Activated CD8-positive, alpha-beta memory T cell treated with anti-CD3 and anti-CD28 coated beads, Interleukin-2, amount 10 ng/mL, durations not matched to agents 7 days and 5 days (primary cell): ENCODE measurements at regions not wholly inside any gene's neighbourhood (a gene's known extent, or its start where the extent isn't known, plus 50 kb on each side); places are given as distances from the start of the nearest gene placed in this dataset.

ENCODE experiments used
- ATAC-seq: fragments of 150-1000 bp; cut with Tn5 transposase; one replicate; pipeline ENCODE4 v1.10.0; 2021; ENCODE audit warnings: moderate library complexity
- CTCF ChIA-PET: fragments of 350-600 bp; sonication (Branson Sonifier 250); formaldehyde crosslinking; loops from one replicate; lab custom pipeline; 2021; ENCODE audit warnings: antibody characterized with exemption; lab: Charles Lee
- DNase-seq: peaks from one replicate; pipeline ENCODE4 v3.0.0-alpha.2; 2020
- H3K27ac Mint-ChIP-seq: one replicate; pipeline ENCODE4 v1.8.0; 2021; ENCODE audit warnings: mild to moderate bottlenecking, mixed read lengths
- H3K27me3 Mint-ChIP-seq: one replicate; pipeline ENCODE4 v1.8.0; 2021; ENCODE audit warnings: mixed read lengths
- H3K36me3 Mint-ChIP-seq: one replicate; pipeline ENCODE4 v1.8.0; 2021; ENCODE audit warnings: mild to moderate bottlenecking, mixed read lengths
- H3K4me1 Mint-ChIP-seq: one replicate; pipeline ENCODE4 v1.8.0; 2021; ENCODE audit warnings: mixed read lengths
- H3K4me3 Mint-ChIP-seq: one replicate; pipeline ENCODE4 v1.8.0; 2021; ENCODE audit warnings: mild to moderate bottlenecking, moderate library complexity, mixed read lengths
- H3K9me3 Mint-ChIP-seq: one replicate; pipeline ENCODE4 v1.8.0; 2022; ENCODE audit warnings: low read depth, mixed read lengths

DNA sequence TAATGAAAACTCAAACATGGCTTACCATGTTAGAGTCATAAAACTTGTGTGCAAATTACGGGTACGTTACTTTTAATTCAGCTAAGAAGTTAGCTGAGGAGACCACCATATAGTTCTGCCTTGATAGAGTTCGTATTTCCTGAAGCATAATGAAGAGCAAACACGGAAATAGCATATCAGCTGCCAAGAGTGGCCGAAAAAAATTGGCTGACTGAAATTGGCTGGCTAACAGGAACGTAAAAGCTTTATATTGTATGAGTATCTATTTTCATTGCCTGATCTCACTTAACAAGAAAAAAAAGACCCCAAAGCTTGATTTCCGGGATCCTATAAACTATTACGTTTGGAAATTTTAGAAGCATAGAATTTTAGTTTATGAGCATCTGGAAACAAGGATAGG is 1222.9 kb downstream of the ZPLD1 start:
- no peak overlapping the region for H3K27ac Mint-ChIP-seq
- no peaks in the 10 kb centered on the region for H3K4me1 Mint-ChIP-seq
- CTCF ChIA-PET = no interaction called here
- H3K27me3 Mint-ChIP-seq = no peaks in the 10 kb centered on the region
- no peak overlapping the region for H3K4me3 Mint-ChIP-seq
- DNase-seq (no peak), ATAC-seq (no peak)
- H3K36me3 Mint-ChIP-seq = no peaks in the 10 kb centered on the region
- no peaks in the 10 kb centered on the region for H3K9me3 Mint-ChIP-seq

DNA sequence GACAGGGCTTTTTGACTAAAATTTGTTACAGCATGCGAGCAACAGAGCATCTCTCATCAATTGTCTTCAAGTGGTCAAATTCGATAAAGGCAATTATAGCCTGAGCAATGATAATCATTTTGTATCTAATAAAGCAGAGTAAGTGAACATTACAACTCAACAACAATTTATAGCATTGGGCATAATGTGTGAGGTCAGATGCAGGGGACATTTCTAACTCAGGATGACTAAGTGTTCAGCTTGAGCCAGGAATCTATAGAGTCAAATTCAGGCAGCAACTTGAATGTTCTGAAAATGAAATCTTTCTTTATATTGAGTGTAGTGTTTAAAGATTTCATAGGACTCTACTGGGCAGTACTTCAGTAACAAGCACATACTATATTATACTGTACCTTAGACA is 1226.0 kb downstream of the ZPLD1 start:
- no peaks in the 10 kb centered on the region for H3K27me3 Mint-ChIP-seq
- H3K4me3 Mint-ChIP-seq = no peak overlapping the region
- H3K9me3 Mint-ChIP-seq = peaks cover 4% of the 10 kb centered on the region
- no peak for DNase-seq
- H3K27ac Mint-ChIP-seq = no peak overlapping the region
- H3K4me1 Mint-ChIP-seq = no peaks in the 10 kb centered on the region
- CTCF ChIA-PET = no interaction called here
- no peaks in the 10 kb centered on the region for H3K36me3 Mint-ChIP-seq
- ATAC-seq = no peak

DNA sequence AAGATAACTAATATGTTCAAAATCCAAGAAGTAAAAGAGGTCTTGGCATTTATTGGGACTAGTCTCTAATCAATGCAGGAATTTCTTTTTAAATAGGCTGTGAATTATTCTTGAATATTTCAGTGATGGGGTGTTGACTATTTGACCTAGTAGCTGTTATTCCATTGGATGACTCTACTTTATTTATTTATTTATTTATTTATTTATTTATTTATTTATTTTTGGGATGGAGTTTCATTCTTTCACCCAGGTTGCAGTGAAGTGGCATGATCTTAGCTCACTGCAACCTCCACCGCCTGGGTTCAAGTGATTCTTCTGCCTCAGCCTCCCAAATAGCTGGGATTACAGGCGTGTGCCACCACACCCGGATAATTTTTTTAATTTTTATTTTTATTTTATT is 1227.8 kb downstream of the ZPLD1 start:
- no peak overlapping the region for H3K27ac Mint-ChIP-seq
- H3K36me3 Mint-ChIP-seq = no peaks in the 10 kb centered on the region
- H3K4me3 Mint-ChIP-seq = no peak overlapping the region
- no peak for DNase-seq
- ATAC-seq = no peak
- CTCF ChIA-PET = no interaction called here
- H3K9me3 Mint-ChIP-seq = peaks cover 4% of the 10 kb centered on the region
- H3K27me3 Mint-ChIP-seq = no peaks in the 10 kb centered on the region
- no peaks in the 10 kb centered on the region for H3K4me1 Mint-ChIP-seq

DNA sequence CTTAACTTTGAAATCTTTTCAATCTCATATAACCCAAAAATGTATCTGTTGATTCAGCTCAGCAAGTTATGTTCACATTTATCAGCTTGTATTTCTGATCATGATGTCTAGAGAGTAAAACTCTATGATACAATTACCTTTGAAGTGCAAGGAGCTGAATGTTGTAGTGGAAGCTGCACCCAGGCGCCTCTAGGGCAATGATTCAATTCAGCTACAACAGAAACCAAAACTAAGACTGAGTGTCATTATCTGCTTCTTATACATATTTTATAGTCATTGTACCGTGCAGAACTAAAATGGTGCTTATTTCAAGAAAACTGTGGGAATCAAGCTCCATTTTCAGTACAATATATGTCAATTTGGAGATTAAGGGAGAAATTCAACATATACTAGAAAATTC is 1237.5 kb downstream of the ZPLD1 start:
- H3K4me3 Mint-ChIP-seq = no peak overlapping the region

DNA sequence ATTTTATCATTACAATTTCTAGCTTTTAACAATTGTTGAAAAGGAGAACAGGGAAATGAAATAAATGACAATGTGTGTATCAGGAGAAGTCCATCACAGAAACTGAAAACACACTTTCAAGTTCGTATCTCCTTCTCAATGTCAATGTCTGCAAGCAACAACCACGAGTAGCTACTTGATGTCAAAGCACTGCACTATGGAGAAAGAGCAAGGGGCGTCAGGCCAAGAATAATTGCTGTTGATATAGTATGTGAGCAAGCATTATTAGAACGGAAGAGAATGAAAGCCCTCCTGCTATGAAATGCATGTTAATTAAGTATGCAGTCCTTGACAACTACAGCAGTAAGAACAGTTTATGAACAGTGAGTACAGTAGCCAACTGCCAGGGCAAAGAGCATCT is 1250.1 kb downstream of the ZPLD1 start:
- ATAC-seq = no peak
- no peaks in the 10 kb centered on the region for H3K4me1 Mint-ChIP-seq
- DNase-seq = no peak
- CTCF ChIA-PET = no interaction called here
- peaks cover 8% of the 10 kb centered on the region for H3K9me3 Mint-ChIP-seq
- no peaks in the 10 kb centered on the region for H3K27me3 Mint-ChIP-seq
- H3K4me3 Mint-ChIP-seq = no peak overlapping the region
- no peak overlapping the region for H3K27ac Mint-ChIP-seq
- H3K36me3 Mint-ChIP-seq = no peaks in the 10 kb centered on the region

More for the DNA sequence above, 1237.5 kb downstream of the ZPLD1 start:
- H3K36me3 Mint-ChIP-seq = no peaks in the 10 kb centered on the region
- DNase-seq (no peak), ATAC-seq (no peak)
- no peaks in the 10 kb centered on the region for H3K4me1 Mint-ChIP-seq
- H3K27ac Mint-ChIP-seq = no peak overlapping the region
- H3K9me3 Mint-ChIP-seq = no peaks in the 10 kb centered on the region
- CTCF ChIA-PET = no interaction called here
- no peaks in the 10 kb centered on the region for H3K27me3 Mint-ChIP-seq

DNA sequence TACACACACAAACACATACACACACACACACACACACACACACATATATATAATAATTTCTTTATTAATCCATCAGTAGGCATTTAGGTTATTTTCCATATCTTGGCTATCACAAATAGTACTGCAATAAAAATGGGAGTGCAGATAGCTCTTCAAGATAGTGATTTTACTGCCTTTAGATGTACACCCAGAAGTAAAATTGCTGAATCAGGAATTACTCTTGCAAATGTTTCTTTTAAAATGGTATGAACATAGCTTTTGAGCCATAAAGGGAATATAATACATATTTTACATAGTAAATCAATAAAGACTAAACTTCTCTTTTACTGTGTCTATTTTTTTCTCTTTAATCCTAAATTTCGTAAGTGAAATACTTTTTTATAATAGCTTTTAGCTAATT is 1251.1 kb downstream of the ZPLD1 start:
- Mint-ChIP-seq H3K4me1 (no peaks in the 10 kb centered on the region), H3K9me3 (peaks cover 8% of the 10 kb centered on the region), H3K4me3 (no peak overlapping the region), H3K36me3 (no peaks in the 10 kb centered on the region), H3K27ac (no peak overlapping the region), H3K27me3 (no peaks in the 10 kb centered on the region)
- ATAC-seq = no peak
- CTCF ChIA-PET = no interaction called here
- no peak for DNase-seq

DNA sequence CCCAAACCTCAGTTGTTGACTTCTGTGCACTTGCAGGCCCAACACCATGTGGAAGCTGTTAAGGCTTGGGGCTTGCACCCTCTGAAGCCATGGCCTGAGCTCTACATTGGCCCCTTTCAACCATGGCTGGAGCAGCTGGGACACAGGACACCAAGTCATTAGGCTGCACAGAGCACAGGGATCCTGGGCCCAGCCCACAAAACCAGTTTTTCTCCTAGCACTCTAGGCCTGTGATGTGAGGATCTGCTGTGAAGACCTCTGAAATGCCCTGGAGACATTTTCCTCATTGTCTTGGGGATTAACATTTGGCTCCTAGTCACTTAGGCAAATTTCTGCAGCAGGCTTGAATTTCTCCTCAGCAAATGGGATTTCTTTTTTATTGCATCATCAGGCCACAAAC is 1255.7 kb downstream of the ZPLD1 start:
- Mint-ChIP-seq H3K4me1 (no peaks in the 10 kb centered on the region), H3K4me3 (no peak overlapping the region), H3K9me3 (peaks cover 11% of the 10 kb centered on the region), H3K27ac (no peak overlapping the region), H3K27me3 (no peaks in the 10 kb centered on the region), H3K36me3 (no peaks in the 10 kb centered on the region)
- CTCF ChIA-PET = no interaction called here
- DNase-seq = no peak
- ATAC-seq = no peak

DNA sequence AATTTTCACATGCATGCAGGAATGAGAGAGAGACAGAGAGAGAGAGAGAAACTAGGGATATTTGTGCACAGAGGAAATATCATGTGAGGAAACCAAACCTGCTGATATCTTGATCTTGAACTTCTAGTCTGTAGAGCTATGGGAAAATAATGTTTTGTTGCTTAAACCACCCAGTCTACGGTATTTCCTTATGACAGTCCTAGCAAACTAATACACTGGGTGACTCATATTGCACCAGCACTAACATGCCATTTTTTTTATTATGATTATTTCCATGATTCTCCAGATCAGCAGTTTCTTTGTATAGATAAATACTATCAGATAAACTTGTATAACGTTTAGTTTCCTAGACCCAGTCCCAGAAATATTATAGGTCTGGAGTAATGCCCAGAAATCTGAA is 1259.0 kb downstream of the ZPLD1 start:
- H3K27ac Mint-ChIP-seq = no peak overlapping the region
- H3K9me3 Mint-ChIP-seq = peaks cover 12% of the 10 kb centered on the region
- CTCF ChIA-PET = no interaction called here
- no peaks in the 10 kb centered on the region for H3K36me3 Mint-ChIP-seq
- H3K4me3 Mint-ChIP-seq = no peak overlapping the region
- no peak for DNase-seq
- H3K27me3 Mint-ChIP-seq = no peaks in the 10 kb centered on the region
- no peaks in the 10 kb centered on the region for H3K4me1 Mint-ChIP-seq
- no peak for ATAC-seq

DNA sequence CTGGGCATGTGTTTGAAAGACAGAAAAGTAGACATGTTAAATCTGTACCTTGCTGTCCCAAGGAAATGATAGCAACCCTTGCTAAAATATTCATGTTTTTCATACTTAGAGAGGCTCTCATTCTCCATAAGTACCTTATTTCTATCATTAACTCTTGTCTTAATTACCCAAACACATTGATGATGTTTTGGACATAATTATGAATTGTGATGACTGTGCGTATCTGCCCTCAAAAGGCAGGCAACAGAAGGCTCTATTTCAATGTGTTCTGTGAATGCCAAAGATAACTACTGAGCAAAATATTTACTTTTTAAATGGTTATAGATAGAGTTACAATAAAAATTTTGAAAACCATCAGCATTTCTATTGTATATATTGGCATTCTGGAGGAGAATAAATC is 1263.8 kb downstream of the ZPLD1 start:
- no peak overlapping the region for H3K27ac Mint-ChIP-seq
- H3K4me3 Mint-ChIP-seq = no peak overlapping the region
- H3K9me3 Mint-ChIP-seq = peaks cover 4% of the 10 kb centered on the region
- no peaks in the 10 kb centered on the region for H3K36me3 Mint-ChIP-seq
- no peaks in the 10 kb centered on the region for H3K4me1 Mint-ChIP-seq
- ATAC-seq = no peak
- CTCF ChIA-PET = no interaction called here
- DNase-seq = no peak
- H3K27me3 Mint-ChIP-seq = no peaks in the 10 kb centered on the region

DNA sequence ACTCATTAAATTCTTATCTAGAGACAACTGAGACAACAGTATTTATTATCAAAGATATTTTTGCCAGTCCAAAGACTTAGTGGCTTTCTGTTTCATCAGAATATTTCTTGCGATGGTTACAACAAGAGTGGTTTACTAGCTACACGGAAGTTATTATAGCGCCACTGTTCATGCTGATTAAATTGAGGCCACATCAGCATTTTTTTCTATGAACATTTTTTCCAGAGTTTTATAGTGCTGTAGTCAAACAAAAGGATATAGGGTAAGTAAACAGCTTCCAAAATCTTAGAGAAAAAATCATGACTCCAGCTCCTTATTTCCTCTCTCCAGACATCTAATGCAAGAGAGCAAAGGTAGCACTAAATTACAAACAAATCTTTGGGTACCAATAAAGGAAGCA is 1264.4 kb downstream of the ZPLD1 start:
- no peak overlapping the region for H3K4me3 Mint-ChIP-seq
- no peak overlapping the region for H3K27ac Mint-ChIP-seq
- H3K27me3 Mint-ChIP-seq = no peaks in the 10 kb centered on the region
- no peaks in the 10 kb centered on the region for H3K4me1 Mint-ChIP-seq
- no peak for DNase-seq
- CTCF ChIA-PET = no interaction called here
- H3K36me3 Mint-ChIP-seq = no peaks in the 10 kb centered on the region
- peaks cover 4% of the 10 kb centered on the region for H3K9me3 Mint-ChIP-seq
- ATAC-seq = no peak

DNA sequence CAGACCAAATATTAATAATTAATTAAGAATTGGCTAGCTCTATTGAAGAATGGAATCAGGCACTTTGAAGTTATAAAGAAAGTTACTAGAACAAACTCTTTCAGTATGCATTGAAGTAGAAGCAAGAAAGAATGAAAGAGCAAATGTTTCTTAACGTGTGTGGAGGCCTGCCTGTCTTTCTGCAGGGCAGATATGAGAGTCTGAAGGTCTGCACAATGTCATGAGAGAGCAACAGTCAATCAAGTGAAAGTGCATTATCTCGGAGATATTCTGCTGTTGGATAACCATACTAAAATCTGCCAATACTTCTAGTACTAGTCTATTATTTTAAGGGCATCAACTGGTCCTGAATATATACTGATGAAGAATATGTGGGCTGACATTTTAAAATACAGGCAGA is 1270.8 kb downstream of the ZPLD1 start:
- no peak overlapping the region for H3K27ac Mint-ChIP-seq
- no peaks in the 10 kb centered on the region for H3K4me1 Mint-ChIP-seq
- no peaks in the 10 kb centered on the region for H3K36me3 Mint-ChIP-seq
- H3K4me3 Mint-ChIP-seq = no peak overlapping the region
- no peaks in the 10 kb centered on the region for H3K9me3 Mint-ChIP-seq
- H3K27me3 Mint-ChIP-seq = no peaks in the 10 kb centered on the region
- ATAC-seq = no peak
- CTCF ChIA-PET = no interaction called here
- no peak for DNase-seq

DNA sequence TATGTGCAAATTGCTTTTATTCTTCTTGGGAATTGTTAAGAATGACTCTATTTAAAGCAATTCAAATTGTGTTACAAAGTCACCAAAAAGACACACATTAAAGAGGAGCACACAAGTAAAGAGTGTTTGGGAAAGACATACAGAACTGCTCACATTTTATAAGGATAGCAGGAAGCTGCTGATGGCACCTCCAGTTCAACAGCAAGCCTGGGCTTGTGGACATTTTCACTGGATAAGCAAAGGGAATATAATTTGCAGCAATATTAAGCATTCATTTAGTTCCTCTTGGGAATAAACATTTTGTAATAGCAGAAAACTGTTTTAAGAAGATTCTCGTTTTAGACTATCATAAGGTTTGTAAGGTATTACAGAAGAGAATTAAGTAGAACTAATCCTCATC is 1271.9 kb downstream of the ZPLD1 start:
- DNase-seq (no peak), ATAC-seq (no peak)
- no peaks in the 10 kb centered on the region for H3K27me3 Mint-ChIP-seq
- H3K4me1 Mint-ChIP-seq = no peaks in the 10 kb centered on the region
- H3K36me3 Mint-ChIP-seq = no peaks in the 10 kb centered on the region
- H3K27ac Mint-ChIP-seq = no peak overlapping the region
- no peaks in the 10 kb centered on the region for H3K9me3 Mint-ChIP-seq
- H3K4me3 Mint-ChIP-seq = no peak overlapping the region
- CTCF ChIA-PET = no interaction called here

DNA sequence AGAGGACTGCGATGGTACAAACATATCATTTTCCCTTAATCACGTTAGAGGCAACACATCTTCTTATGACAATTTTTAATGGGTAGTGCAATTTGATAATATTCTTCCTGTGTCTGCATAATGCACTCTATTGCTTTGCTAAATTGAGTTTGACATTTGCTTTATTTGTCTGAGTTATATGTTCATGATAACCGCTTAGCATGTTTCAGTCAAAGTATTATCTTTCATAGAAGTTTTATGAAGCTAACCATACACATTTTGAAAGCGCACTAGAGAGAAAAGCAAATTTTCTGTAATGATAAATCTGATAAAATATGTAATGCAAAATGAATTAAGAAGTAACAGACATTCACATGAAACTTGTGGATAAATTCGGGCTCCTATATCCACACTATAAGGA is 1276.9 kb downstream of the ZPLD1 start:
- H3K36me3 Mint-ChIP-seq = no peaks in the 10 kb centered on the region
- no peak overlapping the region for H3K4me3 Mint-ChIP-seq
- no peaks in the 10 kb centered on the region for H3K4me1 Mint-ChIP-seq
- CTCF ChIA-PET = no interaction called here
- H3K27ac Mint-ChIP-seq = no peak overlapping the region
- DNase-seq (no peak), ATAC-seq (no peak)
- H3K9me3 Mint-ChIP-seq = no peaks in the 10 kb centered on the region
- H3K27me3 Mint-ChIP-seq = no peaks in the 10 kb centered on the region

DNA sequence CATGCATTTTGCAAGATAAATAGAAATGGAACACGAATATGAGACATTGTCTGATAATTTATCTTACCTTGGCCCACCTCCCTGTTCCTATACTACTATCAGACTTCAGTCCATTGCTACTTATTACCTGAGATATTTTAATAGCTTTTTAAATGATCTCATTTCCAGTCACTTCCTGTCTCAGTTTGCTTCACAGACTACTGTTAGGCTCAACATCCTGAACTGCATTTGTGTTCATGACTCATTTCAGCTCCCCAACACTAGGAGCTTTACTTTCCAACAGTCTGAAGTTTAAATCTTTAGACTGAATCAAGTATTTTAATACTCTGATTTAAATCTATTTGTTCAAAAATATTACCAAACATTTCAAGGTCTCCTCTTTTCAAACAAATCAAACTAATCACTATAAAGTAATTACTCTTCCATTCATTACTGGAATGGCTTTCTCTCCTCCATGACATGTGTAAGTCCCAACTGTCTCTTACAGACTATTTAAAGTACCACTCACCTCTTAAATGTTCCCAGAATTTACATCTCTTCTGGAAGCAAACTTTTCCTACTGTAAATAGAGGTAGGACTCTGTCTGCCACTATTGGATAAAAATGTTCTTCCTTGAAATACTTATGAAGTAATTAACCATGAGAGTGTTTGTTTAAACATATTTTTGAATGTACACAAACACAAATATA is 1277.6 kb downstream of the ZPLD1 start:
- Mint-ChIP-seq H3K27ac (no peak overlapping the region), H3K4me1 (no peaks in the 10 kb centered on the region), H3K4me3 (no peak overlapping the region), H3K36me3 (no peaks in the 10 kb centered on the region), H3K9me3 (no peaks in the 10 kb centered on the region), H3K27me3 (no peaks in the 10 kb centered on the region)
- ATAC-seq = no peak
- DNase-seq = no peak
- CTCF ChIA-PET = no interaction called here

DNA sequence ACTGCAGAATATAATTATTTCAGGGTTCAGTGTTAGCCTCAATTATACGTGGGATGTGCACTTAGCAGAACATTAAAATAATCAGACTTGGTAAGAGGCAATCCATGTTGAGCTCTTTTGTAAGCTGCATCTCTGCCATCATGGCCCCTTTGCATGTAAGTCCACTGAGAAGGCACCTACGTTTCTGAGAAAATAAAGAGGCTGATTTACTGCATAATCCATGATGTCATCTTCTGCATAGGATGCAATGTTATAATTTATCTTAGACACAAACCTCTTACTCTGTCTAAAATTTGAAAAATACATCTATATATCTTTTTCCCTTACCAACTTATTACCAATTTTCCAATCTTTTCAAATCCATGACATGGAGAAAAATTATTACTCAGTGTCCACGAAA is 1294.7 kb downstream of the ZPLD1 start:
- Mint-ChIP-seq H3K4me1 (no peaks in the 10 kb centered on the region), H3K27ac (no peak overlapping the region), H3K36me3 (no peaks in the 10 kb centered on the region), H3K9me3 (peaks cover 3% of the 10 kb centered on the region), H3K4me3 (no peak overlapping the region), H3K27me3 (no peaks in the 10 kb centered on the region)
- CTCF ChIA-PET = interaction anchor here (0.6 kb wide), 1 partner anchor 226 kb away, joined by 3 read pairs; no protein-coding TSS in a partner anchor
- no peak for ATAC-seq
- no peak for DNase-seq
